GM12878 (cell line): ENCODE measurements at regions not wholly inside any gene's neighbourhood (a gene's known extent, or its start where the extent isn't known, plus 50 kb on each side); places are given as distances from the start of the nearest gene placed in this dataset.
A peak's percentile ranks its signal among the peaks of the same experiment; 100 is the strongest.

Source experiments
- CBX3 ChIP-seq: fragments of 200-600 bp; sonication (generic); IDR thresholded peaks from 2 replicates; pipeline ENCODE4 v1.6.1; 2016; ENCODE audit warnings: low read depth, borderline replicate concordance
- E2F8 ChIP-seq: fragments of 450-650 bp; IDR thresholded peaks from 2 replicates; pipeline ENCODE4 v1.6.1; 2018; ENCODE audit warnings: mild to moderate bottlenecking, low read depth, moderate library complexity; ENCODE audit not compliant: partially characterized antibody
- FOXM1 ChIP-seq: IDR thresholded peaks from 2 replicates; pipeline ENCODE4 v1.6.1; 2012; ENCODE audit warnings: low read depth, mild to moderate bottlenecking, inconsistent platforms, low read length, moderate library complexity
- GABPA ChIP-seq: IDR thresholded peaks from 2 replicates; pipeline ENCODE4 v1.6.1; 2014; ENCODE audit warnings: antibody characterized with exemption, low read depth, mild to moderate bottlenecking, inconsistent platforms
- HDAC6 ChIP-seq: fragments of 200-600 bp; sonication (generic); IDR thresholded peaks from one replicate; pipeline ENCODE4 v1.8.0; 2017; ENCODE audit warnings: antibody characterized with exemption; ENCODE audit not compliant: unreplicated experiment
- NR2F1 ChIP-seq: fragments of 450-650 bp; conservative IDR thresholded peaks from 2 replicates; pipeline ENCODE4 v1.6.1; 2017; ENCODE audit warnings: mild to moderate bottlenecking
- PBX3 ChIP-seq: IDR thresholded peaks from 2 replicates; pipeline ENCODE4 v1.6.1; 2011; ENCODE audit warnings: mild to moderate bottlenecking, low read depth, low read length, moderate library complexity; ENCODE audit not compliant: insufficient replicate concordance
- PRDM15 ChIP-seq: fragments of 450-650 bp; formaldehyde crosslinking; IDR thresholded peaks from 2 replicates; pipeline ENCODE4 v1.4.0; 2020; ENCODE audit warnings: mild to moderate bottlenecking, moderate library complexity
- RB1 ChIP-seq: fragments of 450-650 bp; formaldehyde crosslinking; IDR thresholded peaks from 2 replicates; pipeline ENCODE4 v1.6.1; 2017; ENCODE audit warnings: mild to moderate bottlenecking, borderline replicate concordance
- RFX5 ChIP-seq: IDR thresholded peaks from 2 replicates; pipeline ENCODE4 v1.6.1; 2011; ENCODE audit warnings: low read depth, low read length, improper control_type of control experiment
- SMARCA5 ChIP-seq: fragments of 450-650 bp; IDR thresholded peaks from 2 replicates; pipeline ENCODE4 v1.6.1; 2017; ENCODE audit warnings: mild to moderate bottlenecking
- SRF ChIP-seq, 2 experiments: IDR thresholded peaks; 2 replicates each; pipeline ENCODE4 v1.6.1; 2011; ENCODE audit warnings: low read depth in 2 of 2, low read length in 2 of 2, mild to moderate bottlenecking in 1 of 2, moderate library complexity in 1 of 2
- TBL1XR1 ChIP-seq: IDR thresholded peaks from 2 replicates; pipeline ENCODE4 v1.6.1; 2012; ENCODE audit warnings: low read depth, low read length, improper control_type of control experiment
- YBX1 ChIP-seq: fragments of 450-650 bp; IDR thresholded peaks from 2 replicates; pipeline ENCODE4 v1.6.1; 2016; ENCODE audit warnings: antibody characterized with exemption
- YY1 ChIP-seq: IDR thresholded peaks from 2 replicates; pipeline ENCODE4 v1.6.1; 2011; ENCODE audit warnings: low read depth, mild to moderate bottlenecking, low read length
- ZNF687 ChIP-seq: fragments of 450-650 bp; IDR thresholded peaks from 2 replicates; pipeline ENCODE4 v1.6.1; 2017; ENCODE audit warnings: mild to moderate bottlenecking, moderate library complexity

GRCh38 chr20:53708129-53708968, 114.7 kb upstream of the ZNF217 start (continued):
- TF ChIP-seq PRDM15 (CRISPR knock-in tag) (no peak), PBX3 (no peak), NR2F1 (peak; percentile 75), HDAC6 (no peak), CBX3 (no peak), E2F8 (no peak), ZNF687 (peak; percentile 60; the same call in 1 of the 2 replicates), YY1 (peak; percentile 24; the same call in 1 of the 2 replicates), TBL1XR1 (peak; percentile 39; the same call in 1 of the 2 replicates), RFX5 (no peak), YBX1 (no peak), FOXM1 (peak; percentile 69), GABPA (no peak), RB1 (0 out of 2 replicates have a peak, but pooled peaks have one; percentile 26), SMARCA5 (peak; percentile 96), SRF (IDR thresholded peaks at IDR 0.05; ENCODE audit: low read depth in 2 of 2, low read length in 2 of 2) (peak in 1 of 2 experiments; percentile 90; a peak in 2 of 4 replicates)
